DOHH2 (cell line): ENCODE measurements at regions not wholly inside any gene's neighbourhood (a gene's known extent, or its start where the extent isn't known, plus 50 kb on each side); places are given as distances from the start of the nearest gene placed in this dataset.

Experiments used
- CTCF ChIP-seq: fragments of 200-600 bp; sonication (generic); IDR thresholded peaks from one replicate; pipeline ENCODE4 v1.5.1; 2014; ENCODE audit warnings: antibody characterized with exemption, mild to moderate bottlenecking, low read depth, low read length; ENCODE audit not compliant: poor library complexity, severe bottlenecking
- EZH2phosphoT487 ChIP-seq: fragments of 200-600 bp; sonication (generic); IDR thresholded peaks from 2 replicates; pipeline ENCODE4 v1.6.1; 2017; ENCODE audit warnings: borderline replicate concordance, mild to moderate bottlenecking, antibody characterized with exemption, low read length, moderate library complexity, mixed read lengths

DNA sequence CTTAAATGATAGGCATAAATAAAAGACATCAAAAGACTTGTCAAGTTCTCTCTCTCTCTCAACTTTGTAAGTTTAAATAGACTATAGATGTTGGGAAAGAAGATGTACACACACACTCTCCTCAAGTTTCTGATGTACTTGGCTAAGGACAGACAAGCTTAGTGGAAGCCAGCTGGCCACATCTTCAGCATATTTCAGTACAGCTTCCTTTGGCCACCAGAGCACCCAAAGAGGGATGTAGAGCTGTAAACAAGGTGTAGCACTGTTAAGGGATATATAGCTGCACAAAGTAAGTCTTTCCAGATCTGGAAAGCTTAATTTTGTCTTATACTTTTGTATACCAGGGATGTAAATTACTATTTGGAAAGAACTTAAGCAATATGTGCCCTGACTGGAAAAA, 64.3 kb upstream of the MSTN start:
- no peak for TF ChIP-seq CTCF
- TF ChIP-seq EZH2phosphoT487: no peak
